SW 1271 (cell line): ENCODE measurements at regions not wholly inside any gene's neighbourhood (a gene's known extent, or its start where the extent isn't known, plus 50 kb on each side); places are given as distances from the start of the nearest gene placed in this dataset.

Experiments used
- DNase-seq, 2 experiments: peaks; one replicate each; lab custom pipeline; 2025; lab: John Stamatoyannopoulos, UW

GRCh38 chrX:57848857-57849256 is 61.4 kb downstream of the ZXDA start:
- no peak for DNase-seq

GRCh38 chrX:57822818-57823217 is 87.4 kb downstream of the ZXDA start:
- DNase-seq = no peak

GRCh38 chrX:57822398-57822797 is 87.9 kb downstream of the ZXDA start:
- no peak for DNase-seq

- peak in 1 of 2 experiments; percentile 6 for DNase-seq
Measured at GRCh38 chrX:57821703-57822387, 88.4 kb downstream of the ZXDA start.

GRCh38 chrX:57817302-57817701 is 93.0 kb downstream of the ZXDA start:
- no peak for DNase-seq

DNA sequence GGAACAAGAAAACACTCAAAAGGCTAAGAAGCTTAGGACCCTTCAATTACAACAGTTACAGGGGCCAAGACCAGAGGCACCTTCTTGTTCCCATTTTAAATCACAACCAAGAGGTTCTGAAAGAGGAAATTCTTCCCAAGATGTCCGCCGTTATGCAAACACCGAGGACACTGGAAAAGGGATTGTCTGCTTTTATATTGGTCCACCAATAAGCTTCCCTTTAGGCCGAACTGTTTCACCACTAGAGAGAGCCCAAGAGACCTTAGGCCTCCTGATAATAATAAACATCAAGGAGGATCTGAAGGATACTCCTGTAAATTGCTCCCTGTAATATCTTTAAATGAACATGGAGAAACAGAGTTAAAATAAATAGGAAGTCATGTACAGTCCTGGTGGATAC is 92.6 kb upstream of the NLRP2B start:
- no peak for DNase-seq

DNA sequence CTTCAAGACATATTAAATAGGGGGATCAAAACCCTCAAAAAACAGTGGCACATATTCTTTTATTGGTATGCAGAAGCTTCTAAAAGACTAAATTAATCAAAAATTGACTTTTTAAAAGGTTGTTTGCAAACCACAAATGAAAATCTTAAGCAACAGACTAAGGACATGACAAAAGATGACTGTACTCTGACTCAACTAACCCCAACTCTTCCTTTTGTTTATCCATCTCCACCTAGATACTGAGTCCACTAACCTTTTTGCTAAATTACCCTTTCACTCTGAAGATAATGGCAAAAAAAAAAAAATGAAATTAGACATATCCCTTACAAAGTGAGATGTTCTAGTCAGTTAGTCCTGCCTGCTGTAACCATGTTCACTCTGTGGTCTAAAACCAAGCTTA is 91.6 kb upstream of the NLRP2B start:
- no peak for DNase-seq

GRCh38 chrX:57752866-57753265 is 72.8 kb upstream of the NLRP2B start:
- DNase-seq = no peak

DNA sequence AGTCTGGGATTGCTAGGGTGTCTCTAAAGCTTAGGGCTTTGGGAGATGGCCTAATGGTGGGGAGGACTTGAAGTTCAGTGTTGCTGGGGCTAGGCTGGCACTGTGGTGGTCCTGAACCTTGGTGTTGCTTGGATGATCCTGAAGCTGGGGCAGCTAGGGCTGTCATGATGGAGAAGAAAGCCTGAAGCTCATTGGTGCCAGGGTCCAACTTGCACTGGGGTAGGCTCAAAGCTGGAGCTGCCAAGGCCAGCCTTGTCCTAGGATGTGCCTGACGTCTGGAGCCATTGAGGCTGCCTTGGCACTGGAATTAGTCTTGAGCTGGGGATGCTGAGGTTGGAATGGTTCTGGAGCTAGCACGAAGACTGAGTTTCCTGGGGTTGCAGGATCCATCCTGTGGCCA is 61.0 kb upstream of the NLRP2B start:
- DNase-seq = no peak

DNA sequence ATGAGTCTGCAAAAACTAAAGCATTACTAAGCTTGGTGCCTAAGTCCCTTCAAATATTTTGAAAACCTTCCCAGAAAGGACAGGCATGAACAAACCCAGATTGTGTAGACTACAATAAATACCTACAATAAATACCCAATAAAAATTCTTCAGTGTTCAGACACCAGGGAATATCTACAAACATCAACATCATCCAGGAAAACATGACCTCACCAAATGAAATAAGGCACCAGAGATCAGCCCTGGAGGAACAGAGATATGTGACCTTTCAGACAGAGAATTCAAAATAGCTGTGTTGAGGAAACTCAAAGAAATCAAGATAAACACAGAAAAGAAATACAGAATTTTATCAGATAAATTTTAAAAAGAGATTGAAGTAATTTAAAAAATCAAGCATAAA is 57.8 kb upstream of the NLRP2B start:
- no peak for DNase-seq
